Glutamatergic neuron (in vitro differentiated cells): ENCODE measurements at regions not wholly inside any gene's neighbourhood (a gene's known extent, or its start where the extent isn't known, plus 50 kb on each side); places are given as distances from the start of the nearest gene placed in this dataset.
"Not testable (repeated sequence)": the region's sequence is repeated elsewhere in the genome, so short reads cannot be mapped to it uniquely, and the experiment has no call there.

ENCODE experiments used
- DNase-seq: peaks from one replicate; pipeline ENCODE4 v3.0.0; 2022
- H3K27ac Mint-ChIP-seq: one replicate; pipeline ENCODE4 v1.8.0; 2020; ENCODE audit warnings: mild to moderate bottlenecking, mixed read lengths, inconsistent platforms; ENCODE audit not compliant: unreplicated experiment
- H3K27me3 Mint-ChIP-seq: one replicate; pipeline ENCODE4 v1.8.0; 2020; ENCODE audit warnings: mild to moderate bottlenecking, moderate library complexity, mixed read lengths, inconsistent platforms; ENCODE audit not compliant: unreplicated experiment
- H3K36me3 Mint-ChIP-seq: one replicate; pipeline ENCODE4 v1.8.0; 2020; ENCODE audit warnings: mild to moderate bottlenecking, mixed read lengths, inconsistent platforms; ENCODE audit not compliant: unreplicated experiment
- H3K4me1 Mint-ChIP-seq: one replicate; pipeline ENCODE4 v1.8.0; 2020; ENCODE audit warnings: mild to moderate bottlenecking, low read depth, mixed read lengths, inconsistent platforms; ENCODE audit not compliant: unreplicated experiment
- H3K4me3 Mint-ChIP-seq: one replicate; pipeline ENCODE4 v1.8.0; 2020; ENCODE audit warnings: mild to moderate bottlenecking, mixed read lengths, inconsistent platforms; ENCODE audit not compliant: unreplicated experiment
- H3K9me3 Mint-ChIP-seq: one replicate; pipeline ENCODE4 v1.8.0; 2020; ENCODE audit warnings: mild to moderate bottlenecking, moderate library complexity, mixed read lengths, inconsistent platforms; ENCODE audit not compliant: unreplicated experiment
- TF ChIP-seq, protein P1 (sequence below): fragments of 200-600 bp; sonication (generic); IDR thresholded peaks from one replicate; pipeline ENCODE4 v1.5.0; 2021; ENCODE audit not compliant: partially characterized antibody, unreplicated experiment

DNA sequence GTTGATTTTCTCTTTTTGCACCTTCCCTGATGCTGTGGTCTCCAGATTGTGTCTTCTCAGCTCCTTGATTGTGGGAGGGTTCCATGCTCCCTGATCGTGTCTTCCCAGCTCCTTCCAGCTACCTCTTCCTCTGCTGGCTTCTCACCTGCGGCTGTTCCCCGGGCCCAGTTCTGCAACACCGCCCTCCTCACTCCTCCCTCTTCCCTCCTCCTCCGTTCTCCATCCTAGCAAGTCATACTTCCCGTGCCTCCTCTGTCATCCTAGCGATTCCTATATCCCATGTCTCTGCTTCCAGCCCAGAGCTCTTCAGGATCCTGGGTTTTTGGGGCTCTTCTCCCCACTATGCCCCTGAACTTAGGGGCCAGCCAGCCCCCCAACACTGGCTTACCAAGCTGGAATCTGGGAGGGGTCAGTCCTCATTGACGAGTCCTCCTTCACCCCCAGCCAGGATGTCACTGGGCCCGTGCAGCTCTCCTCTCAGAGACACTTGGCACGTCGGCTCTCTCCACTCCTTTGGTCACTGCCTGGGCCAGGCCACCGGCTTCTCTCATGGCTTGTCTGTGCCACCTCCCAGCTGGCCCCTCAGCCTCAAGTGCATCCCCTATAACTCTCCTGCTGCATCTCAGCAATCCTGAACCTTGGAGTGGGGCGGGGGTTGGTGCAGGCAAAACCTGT lies 255.4 kb upstream of the MVB12B start:
- Mint-ChIP-seq H3K36me3 (no peaks in the 10 kb centered on the region), H3K4me3 (no peak overlapping the region), H3K27ac (no peak overlapping the region), H3K4me1 (no peaks in the 10 kb centered on the region), H3K9me3 (peaks cover 2% of the 10 kb centered on the region), H3K27me3 (no peaks in the 10 kb centered on the region)
- DNase-seq = no peak
- TF ChIP-seq, protein P1, sequence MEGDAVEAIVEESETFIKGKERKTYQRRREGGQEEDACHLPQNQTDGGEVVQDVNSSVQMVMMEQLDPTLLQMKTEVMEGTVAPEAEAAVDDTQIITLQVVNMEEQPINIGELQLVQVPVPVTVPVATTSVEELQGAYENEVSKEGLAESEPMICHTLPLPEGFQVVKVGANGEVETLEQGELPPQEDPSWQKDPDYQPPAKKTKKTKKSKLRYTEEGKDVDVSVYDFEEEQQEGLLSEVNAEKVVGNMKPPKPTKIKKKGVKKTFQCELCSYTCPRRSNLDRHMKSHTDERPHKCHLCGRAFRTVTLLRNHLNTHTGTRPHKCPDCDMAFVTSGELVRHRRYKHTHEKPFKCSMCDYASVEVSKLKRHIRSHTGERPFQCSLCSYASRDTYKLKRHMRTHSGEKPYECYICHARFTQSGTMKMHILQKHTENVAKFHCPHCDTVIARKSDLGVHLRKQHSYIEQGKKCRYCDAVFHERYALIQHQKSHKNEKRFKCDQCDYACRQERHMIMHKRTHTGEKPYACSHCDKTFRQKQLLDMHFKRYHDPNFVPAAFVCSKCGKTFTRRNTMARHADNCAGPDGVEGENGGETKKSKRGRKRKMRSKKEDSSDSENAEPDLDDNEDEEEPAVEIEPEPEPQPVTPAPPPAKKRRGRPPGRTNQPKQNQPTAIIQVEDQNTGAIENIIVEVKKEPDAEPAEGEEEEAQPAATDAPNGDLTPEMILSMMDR = no peak

DNA sequence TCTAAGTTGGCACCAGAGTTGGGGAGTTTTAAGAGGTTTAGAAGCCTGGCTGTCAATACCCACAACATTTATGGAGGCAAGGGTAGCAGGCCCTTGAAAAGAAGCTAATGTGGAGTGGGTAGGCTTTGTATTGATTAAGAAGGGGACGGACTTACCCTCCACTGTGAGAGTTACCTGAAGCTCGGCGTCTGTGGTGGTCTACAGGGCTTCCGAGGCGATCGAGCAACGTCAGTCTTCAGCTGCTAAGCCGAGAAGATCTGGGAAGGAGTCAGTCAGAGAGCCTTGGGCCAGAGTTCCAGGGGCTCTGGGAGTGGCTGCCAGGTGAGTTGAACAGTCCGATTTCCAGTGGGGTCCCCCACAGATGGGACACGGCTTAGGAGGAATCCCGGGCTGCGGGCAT lies 249.0 kb upstream of the MVB12B start:
- not testable (repeated sequence) for H3K27ac Mint-ChIP-seq, H3K9me3 Mint-ChIP-seq, H3K27me3 Mint-ChIP-seq, H3K4me1 Mint-ChIP-seq, H3K36me3 Mint-ChIP-seq, DNase-seq, H3K4me3 Mint-ChIP-seq

DNA sequence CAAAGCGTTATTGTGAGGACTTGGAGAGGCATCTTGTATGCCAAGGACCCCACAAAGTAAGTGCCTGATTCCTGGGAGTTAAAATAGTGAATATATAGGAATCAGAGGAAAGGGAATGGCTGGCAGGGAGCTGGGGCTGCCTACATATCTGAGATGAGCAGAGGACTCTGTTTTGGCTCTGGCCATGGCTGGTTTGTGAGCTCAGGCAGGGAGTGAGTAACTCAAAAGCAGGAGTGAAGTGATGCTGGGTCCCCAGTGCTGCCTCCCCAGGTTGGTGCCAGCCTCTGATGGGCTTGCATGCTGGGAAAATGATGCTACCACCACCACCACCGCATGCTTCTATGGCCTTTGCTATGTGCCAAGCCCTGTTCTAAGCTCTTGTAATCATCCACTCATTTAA lies 246.0 kb upstream of the MVB12B start:
- H3K4me1 Mint-ChIP-seq = no peaks in the 10 kb centered on the region
- no peaks in the 10 kb centered on the region for H3K27me3 Mint-ChIP-seq
- TF ChIP-seq, protein P1 = no peak
- no peaks in the 10 kb centered on the region for H3K36me3 Mint-ChIP-seq
- H3K9me3 Mint-ChIP-seq = peaks cover 5% of the 10 kb centered on the region
- H3K4me3 Mint-ChIP-seq = no peak overlapping the region
- H3K27ac Mint-ChIP-seq = no peak overlapping the region
- no peak for DNase-seq

DNA sequence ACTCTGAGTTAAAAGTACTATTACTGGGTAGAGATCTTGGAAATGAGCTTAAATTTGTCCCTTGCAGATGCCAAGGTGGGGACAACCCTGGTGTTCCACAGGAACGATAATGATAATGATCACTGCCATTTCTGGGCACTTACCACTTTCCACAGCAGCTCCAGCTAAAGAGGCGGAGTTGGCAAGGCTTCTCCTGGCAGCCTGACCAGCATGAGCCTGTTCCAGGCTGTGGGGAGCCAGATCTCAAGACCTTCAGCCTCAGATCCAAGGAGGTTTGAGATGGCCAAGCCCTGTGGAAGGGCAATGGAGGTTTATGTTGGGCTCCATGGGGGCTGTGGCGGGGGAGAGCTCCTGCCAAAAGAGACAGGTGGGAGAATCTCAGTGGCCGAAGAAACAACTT lies 244.9 kb upstream of the MVB12B start:
- Mint-ChIP-seq H3K4me3 (no peak overlapping the region), H3K27ac (no peak overlapping the region), H3K27me3 (no peaks in the 10 kb centered on the region), H3K9me3 (peaks cover 5% of the 10 kb centered on the region), H3K4me1 (no peaks in the 10 kb centered on the region), H3K36me3 (no peaks in the 10 kb centered on the region)
- no peak for DNase-seq
- TF ChIP-seq, protein P1 = no peak

DNA sequence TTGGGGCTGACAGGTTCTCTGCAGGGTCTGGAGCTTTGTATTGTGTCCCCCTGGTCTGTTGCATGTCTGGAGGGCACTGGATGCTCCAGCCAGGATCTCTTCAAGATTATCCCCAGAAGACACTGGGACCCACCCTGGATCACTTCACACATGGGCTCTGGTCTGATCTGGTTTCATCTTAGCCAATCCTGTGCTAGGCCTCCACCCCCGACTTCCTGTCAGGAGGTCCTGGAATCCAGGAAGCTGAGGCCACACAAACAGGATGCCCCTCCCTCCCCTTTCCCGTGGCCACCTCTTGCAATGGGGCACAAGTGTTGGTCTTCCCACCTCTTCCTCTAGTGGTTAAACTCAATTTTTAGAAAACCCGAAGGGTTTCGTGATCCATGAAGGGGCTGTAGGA lies 242.6 kb upstream of the MVB12B start:
- Mint-ChIP-seq H3K4me1 (no peaks in the 10 kb centered on the region), H3K9me3 (peaks cover 3% of the 10 kb centered on the region), H3K27ac (no peak overlapping the region), H3K36me3 (no peaks in the 10 kb centered on the region), H3K27me3 (no peaks in the 10 kb centered on the region), H3K4me3 (no peak overlapping the region)
- TF ChIP-seq, protein P1 = no peak
- DNase-seq = no peak

DNA sequence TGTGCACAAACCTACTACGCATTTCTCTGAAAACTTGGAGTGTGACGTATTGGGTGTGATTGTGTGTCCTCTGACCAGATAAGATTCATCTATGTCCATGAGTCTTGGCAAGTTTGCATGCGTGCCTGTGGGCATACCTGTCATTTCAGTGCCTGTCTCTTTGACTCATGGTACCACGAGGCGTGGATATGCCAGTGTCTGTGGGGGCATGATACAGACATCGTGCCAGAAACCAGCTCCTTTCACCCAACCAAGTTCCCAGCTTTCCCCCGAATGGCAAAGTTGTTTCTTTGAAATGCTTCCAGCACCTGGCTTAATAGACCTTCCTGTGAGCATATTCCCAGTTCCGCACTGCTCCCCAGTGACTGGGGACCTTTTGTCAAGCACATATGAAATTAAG lies 241.9 kb upstream of the MVB12B start:
- no peaks in the 10 kb centered on the region for H3K36me3 Mint-ChIP-seq
- no peaks in the 10 kb centered on the region for H3K9me3 Mint-ChIP-seq
- H3K4me3 Mint-ChIP-seq = no peak overlapping the region
- TF ChIP-seq, protein P1 = no peak
- H3K4me1 Mint-ChIP-seq = no peaks in the 10 kb centered on the region
- no peaks in the 10 kb centered on the region for H3K27me3 Mint-ChIP-seq
- no peak for DNase-seq
- H3K27ac Mint-ChIP-seq = no peak overlapping the region
